ENCODE measurements at regions not wholly inside any gene's neighbourhood (a gene's known extent, or its start where the extent isn't known, plus 50 kb on each side); places are given as distances from the start of the nearest gene placed in this dataset.

DNA sequence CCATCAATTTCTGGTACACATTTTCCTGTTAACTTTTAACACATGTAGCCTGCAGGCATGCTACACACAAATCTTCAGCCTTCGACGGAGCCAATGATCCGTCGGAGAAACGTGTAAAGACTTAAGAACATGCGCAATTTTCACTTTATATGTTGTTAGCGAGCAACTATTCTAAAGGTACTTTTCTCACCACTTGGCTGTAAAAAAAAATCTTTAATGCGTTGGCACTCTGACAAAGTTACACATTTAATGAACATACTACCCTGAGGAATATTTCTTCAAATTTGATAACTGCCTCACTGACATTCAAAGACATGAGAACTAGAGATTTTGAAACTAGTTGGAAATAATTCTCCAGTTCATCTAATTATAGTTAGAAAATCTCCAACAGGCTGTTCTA lies 507.5 kb upstream of the SALL1 start:
- Histone ChIP-seq H3K27me3 (ENCODE audit: control insufficient read depth, insufficient read depth, low read length) (peaks cover 3% of the 10 kb centered on the region), H3K4me3 (ENCODE audit: low read depth, low read length) (no peak overlapping the region), H3K27ac (ENCODE audit: low read depth, low read length) (no peak overlapping the region), H3K9me3 (ENCODE audit: control insufficient read depth, insufficient read depth, low read length) (no peaks in the 10 kb centered on the region)
- no peak for DNase-seq (ENCODE audit: low read depth, low spot score)
- TF ChIP-seq, protein P1, sequence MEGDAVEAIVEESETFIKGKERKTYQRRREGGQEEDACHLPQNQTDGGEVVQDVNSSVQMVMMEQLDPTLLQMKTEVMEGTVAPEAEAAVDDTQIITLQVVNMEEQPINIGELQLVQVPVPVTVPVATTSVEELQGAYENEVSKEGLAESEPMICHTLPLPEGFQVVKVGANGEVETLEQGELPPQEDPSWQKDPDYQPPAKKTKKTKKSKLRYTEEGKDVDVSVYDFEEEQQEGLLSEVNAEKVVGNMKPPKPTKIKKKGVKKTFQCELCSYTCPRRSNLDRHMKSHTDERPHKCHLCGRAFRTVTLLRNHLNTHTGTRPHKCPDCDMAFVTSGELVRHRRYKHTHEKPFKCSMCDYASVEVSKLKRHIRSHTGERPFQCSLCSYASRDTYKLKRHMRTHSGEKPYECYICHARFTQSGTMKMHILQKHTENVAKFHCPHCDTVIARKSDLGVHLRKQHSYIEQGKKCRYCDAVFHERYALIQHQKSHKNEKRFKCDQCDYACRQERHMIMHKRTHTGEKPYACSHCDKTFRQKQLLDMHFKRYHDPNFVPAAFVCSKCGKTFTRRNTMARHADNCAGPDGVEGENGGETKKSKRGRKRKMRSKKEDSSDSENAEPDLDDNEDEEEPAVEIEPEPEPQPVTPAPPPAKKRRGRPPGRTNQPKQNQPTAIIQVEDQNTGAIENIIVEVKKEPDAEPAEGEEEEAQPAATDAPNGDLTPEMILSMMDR (IDR thresholded peaks at IDR 0.05; ENCODE audit: low read depth, low read length) = no peak
- CTCF ChIA-PET = no interaction called here
- POLR2A ChIA-PET = no interaction called here

DNA sequence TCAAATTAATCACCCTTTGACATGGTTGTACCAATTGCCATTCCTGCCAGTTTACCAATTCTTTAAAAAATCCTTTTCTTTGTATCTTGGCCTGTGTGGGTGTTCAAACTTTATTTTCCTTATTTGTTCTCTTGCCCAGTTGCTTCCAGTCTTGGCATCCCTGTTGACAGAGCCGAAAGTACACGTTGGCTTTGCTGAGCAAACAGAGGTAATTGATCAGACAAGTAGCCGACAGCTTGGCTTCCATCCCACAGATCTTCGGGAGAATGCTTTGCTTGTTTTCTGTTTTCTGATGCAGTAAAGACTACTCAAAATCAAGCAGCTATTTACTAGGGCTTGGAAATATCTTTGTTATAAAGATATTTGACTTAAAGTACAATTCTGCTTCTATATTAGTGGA lies 506.8 kb upstream of the SALL1 start:
- ChIA-PET POLR2A (no interaction called here), CTCF (no interaction called here)
- H3K4me3 ChIP-seq (ENCODE audit: low read depth, low read length) = no peak overlapping the region

DNA sequence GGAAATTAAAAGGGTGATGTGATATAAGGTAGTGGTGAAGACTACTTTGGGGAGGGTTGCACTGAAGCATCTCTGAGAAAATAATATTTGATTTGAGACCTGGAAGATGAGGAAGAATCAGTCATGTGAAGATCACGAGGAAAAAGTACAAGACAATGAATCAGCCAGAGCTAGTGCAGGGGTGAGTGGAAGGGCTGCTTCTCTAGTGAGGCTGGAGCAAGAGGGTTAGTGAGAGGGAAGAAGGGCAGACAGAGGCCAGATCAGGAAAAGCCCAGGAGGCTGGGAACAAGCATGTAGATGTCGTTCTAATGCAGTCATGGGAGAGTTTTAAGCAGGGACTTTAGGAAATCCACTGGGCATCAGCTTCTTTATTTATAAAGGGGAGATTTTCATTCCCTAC lies 504.2 kb upstream of the SALL1 start:
- DNase-seq (ENCODE audit: low read depth, low spot score) = no peak
- POLR2A ChIA-PET = no interaction called here
- Histone ChIP-seq H3K9me3 (ENCODE audit: control insufficient read depth, insufficient read depth, low read length) (no peaks in the 10 kb centered on the region), H3K4me3 (ENCODE audit: low read depth, low read length) (no peak overlapping the region), H3K27ac (ENCODE audit: low read depth, low read length) (no peak overlapping the region), H3K27me3 (ENCODE audit: control insufficient read depth, insufficient read depth, low read length) (peaks cover 3% of the 10 kb centered on the region)
- CTCF ChIA-PET = no interaction called here
- TF ChIP-seq, protein P1 (IDR thresholded peaks at IDR 0.05; ENCODE audit: low read depth, low read length) = no peak

More for the DNA sequence above, 506.8 kb upstream of the SALL1 start:
- no peak for DNase-seq (ENCODE audit: low read depth, low spot score)
- peaks cover 3% of the 10 kb centered on the region for H3K27me3 ChIP-seq (ENCODE audit: control insufficient read depth, insufficient read depth, low read length)
- no peak overlapping the region for H3K27ac ChIP-seq (ENCODE audit: low read depth, low read length)
- H3K9me3 ChIP-seq (ENCODE audit: control insufficient read depth, insufficient read depth, low read length) = no peaks in the 10 kb centered on the region
- TF ChIP-seq, protein P1 (IDR thresholded peaks at IDR 0.05; ENCODE audit: low read depth, low read length) = no peak

DNA sequence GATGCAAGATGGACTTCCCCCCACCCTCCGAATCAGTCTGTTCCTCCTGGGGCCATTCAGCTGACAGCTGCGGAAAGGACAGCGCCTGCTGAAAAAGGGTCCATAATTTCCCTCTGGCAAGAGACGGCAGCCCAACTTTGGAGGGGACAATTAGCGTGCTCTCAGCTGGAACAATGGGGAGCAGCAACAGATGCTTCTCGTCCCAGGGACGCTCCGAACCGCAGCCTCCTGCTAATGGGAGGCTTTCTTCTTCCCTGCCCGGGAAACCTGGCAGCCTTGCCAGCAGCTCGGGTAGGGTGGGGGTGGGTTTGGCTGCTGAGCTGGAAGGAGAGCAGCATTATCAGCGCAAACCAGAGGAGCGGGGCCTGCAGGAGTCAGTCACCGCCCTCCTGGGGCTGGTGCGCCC lies 500.0 kb upstream of the SALL1 start:
- Histone ChIP-seq H3K9me3 (ENCODE audit: control insufficient read depth, insufficient read depth, low read length) (no peaks in the 10 kb centered on the region), H3K27ac (ENCODE audit: low read depth, low read length) (no peak overlapping the region), H3K4me3 (ENCODE audit: low read depth, low read length) (no peak overlapping the region), H3K27me3 (ENCODE audit: control insufficient read depth, insufficient read depth, low read length) (peaks cover 6% of the 10 kb centered on the region)
- DNase-seq (ENCODE audit: low read depth, low spot score) = no peak
- CTCF ChIA-PET = no interaction called here
- POLR2A ChIA-PET = no interaction called here
- TF ChIP-seq, protein P1 (IDR thresholded peaks at IDR 0.05; ENCODE audit: low read depth, low read length) = no peak

DNA sequence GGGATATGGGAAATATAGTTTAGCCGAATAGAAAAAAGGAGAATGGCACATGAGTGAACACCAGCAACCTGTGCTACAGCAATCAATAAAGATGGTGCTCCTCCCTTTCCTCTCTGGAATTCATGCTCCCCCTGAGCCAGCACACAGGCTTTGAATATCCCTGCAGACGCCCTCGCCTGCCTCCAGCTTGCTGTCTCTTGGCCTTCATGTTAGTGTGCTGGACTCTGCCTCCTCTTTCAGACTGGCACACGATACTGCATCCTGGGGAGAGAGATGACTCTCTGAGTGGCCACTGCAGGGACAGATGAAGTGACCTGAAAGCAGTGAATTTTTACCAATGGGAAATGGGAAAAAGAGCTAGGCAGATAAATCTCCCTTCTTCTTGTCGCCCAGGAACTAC lies 498.6 kb upstream of the SALL1 start:
- ChIA-PET POLR2A (no interaction called here), CTCF (no interaction called here)
- no peak for DNase-seq (ENCODE audit: low read depth, low spot score)
- TF ChIP-seq, protein P1 (IDR thresholded peaks at IDR 0.05; ENCODE audit: low read depth, low read length) = no peak
- H3K4me3 ChIP-seq (ENCODE audit: low read depth, low read length) = no peak overlapping the region
- H3K9me3 ChIP-seq (ENCODE audit: control insufficient read depth, insufficient read depth, low read length) = no peaks in the 10 kb centered on the region
- H3K27me3 ChIP-seq (ENCODE audit: control insufficient read depth, insufficient read depth, low read length) = peaks cover 6% of the 10 kb centered on the region
- no peak overlapping the region for H3K27ac ChIP-seq (ENCODE audit: low read depth, low read length)
